Stimulated activated CD4-positive, alpha-beta T cell treated with anti-CD3 and anti-CD28 coated beads, Interleukin-1b, Interleukin-23, amount 100 ng/mL, for 48 hours (primary cell): ENCODE measurements at regions not wholly inside any gene's neighbourhood (a gene's known extent, or its start where the extent isn't known, plus 50 kb on each side); places are given as distances from the start of the nearest gene placed in this dataset.
"Not testable (repeated sequence)": the region's sequence is repeated elsewhere in the genome, so short reads cannot be mapped to it uniquely, and the experiment has no call there.

Experiments
- DNase-seq: peaks from one replicate; pipeline ENCODE4 v3.0.0-alpha.2; 2020

DNA sequence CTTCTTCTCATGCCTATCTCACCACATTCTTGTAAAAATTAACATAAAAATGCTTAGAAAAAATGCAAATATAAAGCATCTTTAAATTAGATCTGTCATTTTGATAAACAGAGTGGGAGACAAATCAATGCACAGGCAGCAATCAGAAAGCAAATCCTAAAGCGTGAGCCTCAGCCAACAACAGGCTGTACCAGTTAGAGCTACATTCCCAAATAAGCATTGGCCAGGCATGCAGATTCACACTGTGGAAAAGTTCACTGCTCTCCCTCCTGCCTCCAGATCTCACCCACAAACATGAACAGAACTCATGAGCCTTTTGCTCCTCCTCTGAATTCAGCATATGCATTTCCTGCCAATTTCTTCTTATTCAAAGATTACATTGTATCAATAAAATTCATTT, 115.2 kb upstream of the FAT3 start:
- DNase-seq: no peak

DNA sequence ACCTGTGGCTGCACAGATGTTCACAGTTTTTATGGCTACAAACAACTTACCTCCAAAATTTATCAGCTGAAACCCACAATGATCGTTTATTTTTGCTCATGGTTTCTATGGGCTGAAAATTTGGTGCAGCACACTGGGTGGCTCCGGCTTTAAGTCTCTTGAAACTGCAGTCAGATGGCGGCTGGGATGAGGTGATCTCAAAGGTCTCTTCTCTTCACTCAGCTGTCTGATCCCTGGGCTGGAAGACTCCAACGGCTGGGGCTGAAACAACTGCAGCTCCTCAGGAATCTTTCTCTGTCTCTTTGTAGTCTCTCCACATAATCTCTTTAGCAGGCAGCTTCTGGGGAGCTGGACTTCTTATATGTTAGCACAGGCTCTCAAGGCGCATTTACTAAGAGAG, 117.3 kb upstream of the FAT3 start:
- DNase-seq: no peak

DNA sequence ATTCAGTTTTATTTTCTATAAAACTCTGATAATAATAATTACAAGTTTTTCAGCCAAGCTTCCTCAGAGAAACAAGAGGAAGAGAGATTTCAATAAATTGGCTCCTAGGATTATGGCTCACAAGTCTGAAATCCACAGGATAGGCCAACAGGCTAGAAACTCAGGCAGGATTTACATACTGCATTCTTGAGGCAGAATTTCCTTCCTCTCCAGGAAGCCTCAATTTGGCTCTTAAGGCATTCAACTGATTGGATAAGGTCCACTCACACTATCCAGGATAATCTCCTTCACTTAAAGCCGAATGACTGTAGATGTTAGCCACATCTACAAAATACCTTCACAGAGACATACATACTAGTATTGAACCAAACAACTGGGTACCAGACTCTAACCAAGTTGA, 120.3 kb upstream of the FAT3 start:
- DNase-seq: no peak

GRCh38 chr11:92101920-92102319, 122.7 kb upstream of the FAT3 start:
- DNase-seq: no peak

DNA sequence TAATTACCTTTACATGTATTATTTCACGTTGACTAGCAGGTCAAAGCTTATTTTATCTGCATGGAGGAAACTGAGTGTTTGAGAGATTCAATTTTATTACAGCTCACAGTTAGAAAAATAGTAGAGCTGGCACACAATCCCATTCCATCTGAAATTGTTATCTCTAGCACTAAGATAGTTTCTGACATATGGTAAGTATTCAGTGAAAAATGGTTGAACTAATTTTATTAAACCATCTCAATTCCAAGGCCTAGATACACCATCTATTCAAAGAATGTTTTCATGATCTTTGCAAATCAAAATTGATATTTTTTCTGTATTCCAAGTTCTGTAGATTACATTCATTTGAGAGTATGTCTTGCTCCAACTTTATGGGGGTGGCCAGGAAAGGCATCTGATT, 125.4 kb upstream of the FAT3 start:
- DNase-seq: no peak

DNA sequence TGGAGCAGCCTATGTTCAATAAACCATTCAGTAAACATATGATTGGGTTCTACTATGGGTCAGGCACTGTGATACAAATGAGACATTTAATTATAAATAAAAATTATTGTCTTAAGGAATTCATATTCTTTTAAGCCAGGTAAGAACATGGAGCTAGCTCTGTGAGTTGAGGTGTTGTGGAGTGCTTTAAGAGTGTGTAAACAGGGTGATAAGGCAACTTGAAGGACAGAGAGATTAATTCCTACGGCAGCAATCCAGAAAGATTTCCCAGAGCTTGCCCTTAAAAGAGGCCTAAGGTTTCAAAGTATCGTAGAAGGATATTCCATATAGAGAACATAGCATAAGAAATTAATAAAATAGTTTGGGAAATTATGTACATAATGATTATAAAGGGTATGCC, 126.4 kb upstream of the FAT3 start:
- no peak for DNase-seq

GRCh38 chr11:92087725-92088537, 136.7 kb upstream of the FAT3 start:
- DNase-seq: no peak

DNA sequence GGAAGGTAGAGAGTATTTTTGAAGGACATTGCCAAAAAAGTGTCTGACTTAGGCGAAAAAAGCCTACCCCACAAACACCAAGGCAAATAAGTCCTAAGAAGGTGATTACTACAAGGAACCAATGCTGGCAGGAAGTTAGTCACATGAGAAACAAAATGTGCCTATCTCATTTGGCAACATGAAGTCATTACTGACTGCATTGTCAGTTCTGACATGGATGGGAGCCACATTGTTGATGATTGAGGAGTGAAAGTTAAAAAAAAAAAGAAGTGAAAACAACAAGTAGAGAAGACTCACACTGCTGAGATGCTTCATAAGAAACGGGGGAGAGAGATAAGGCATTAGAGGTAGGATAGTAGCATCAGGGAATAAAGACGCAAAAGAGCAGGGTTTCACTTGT, 141.5 kb upstream of the FAT3 start:
- no peak for DNase-seq

GRCh38 chr11:92082652-92083051, 142.0 kb upstream of the FAT3 start:
- DNase-seq: no peak

DNA sequence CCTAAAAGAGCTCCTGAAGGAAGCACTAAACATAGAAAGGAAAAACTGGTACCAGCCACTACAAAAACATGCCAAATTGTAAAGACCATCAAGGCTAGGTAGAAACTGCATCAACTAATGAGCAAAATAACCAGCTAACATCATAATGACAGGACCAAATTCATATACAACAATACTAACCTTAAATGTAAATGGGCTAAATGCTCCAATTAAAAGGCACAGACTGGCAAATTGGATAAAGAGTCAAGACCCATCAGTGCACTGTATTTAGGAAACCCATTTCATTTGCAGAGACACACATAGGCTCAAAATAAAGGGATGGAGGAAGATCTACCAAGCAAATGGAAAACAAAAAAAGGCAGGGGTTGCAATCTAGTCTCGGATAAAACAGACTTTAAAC, 150.1 kb upstream of the FAT3 start:
- DNase-seq: not testable (repeated sequence)

- no peak for DNase-seq
These were observed 153.0 kb upstream of the FAT3 start for GRCh38 chr11:92071660-92072059.

GRCh38 chr11:92070026-92070889, 154.4 kb upstream of the FAT3 start:
- DNase-seq: no peak

- DNase-seq: no peak
These were observed 157.6 kb upstream of the FAT3 start for GRCh38 chr11:92067016-92067415.

DNA sequence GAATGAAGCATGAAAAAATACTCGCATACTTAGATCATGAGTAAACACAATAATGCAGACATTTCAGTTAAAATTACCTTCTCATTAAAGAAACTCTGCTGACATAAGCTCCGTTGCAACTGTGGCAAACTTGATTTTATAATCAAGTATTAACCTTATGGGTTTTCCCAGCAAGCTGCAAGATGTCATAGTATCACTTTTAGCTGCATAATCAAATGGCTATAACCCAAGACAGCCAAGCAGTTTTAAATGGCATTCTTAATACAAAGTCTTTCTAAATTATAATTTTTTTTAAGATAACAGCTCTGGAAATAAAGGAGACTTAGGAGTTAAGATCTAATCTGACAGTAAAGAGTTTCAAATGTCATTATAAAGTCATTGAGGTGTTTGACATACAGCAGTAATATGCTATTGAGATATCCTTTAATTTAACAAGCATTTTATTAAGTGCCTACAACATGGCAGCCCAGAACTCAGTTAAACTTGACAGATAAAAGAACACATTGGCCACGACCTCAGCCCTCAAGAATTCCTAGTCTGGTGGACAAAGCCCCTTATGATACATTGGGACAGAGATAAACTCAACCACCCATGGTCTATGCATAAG, 163.1 kb upstream of the FAT3 start:
- no peak for DNase-seq

DNA sequence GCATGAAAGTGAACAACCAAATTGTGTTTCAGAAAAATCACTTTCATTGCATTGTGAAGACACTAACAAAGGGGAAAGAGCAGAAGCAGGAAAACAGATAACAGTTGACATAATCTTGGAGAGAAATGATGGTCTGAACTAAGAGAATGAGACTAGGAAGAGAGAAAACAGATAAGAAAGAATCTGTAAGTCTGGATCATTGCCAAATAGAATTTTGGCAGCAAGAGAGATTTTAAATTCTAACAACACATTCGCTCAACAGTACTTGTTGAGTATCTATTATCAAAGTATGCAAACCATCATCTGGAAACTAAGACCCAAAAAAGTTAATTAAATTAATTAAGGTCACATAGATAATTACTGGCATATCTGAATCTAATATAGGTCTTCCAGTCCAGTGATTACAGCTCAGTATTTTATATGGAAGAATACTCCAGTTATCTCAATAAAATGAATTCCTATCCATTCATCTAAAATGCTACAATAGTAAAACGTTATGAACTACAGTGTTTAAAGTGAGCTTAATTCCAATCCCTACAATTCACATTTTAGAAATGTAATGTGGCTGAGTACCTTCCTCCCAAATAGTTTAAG, 166.7 kb upstream of the FAT3 start:
- no peak for DNase-seq

DNA sequence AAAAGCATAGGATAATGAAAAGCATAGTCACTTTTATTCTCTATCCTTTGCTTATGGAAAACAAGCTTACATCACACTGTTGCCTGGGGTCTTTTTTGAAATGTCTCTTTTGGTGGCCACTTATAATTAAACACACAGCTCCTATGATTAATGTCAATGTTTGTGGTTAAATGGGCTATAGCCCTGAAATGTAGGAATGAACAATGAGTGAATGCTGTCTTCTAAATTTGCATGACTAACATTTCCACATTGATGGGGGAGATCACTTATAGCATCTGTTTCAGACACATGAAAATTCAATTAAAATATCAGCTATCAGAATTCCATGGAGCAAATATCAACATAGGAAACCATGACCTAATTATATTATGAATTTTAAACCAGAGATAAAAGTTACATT, 171.4 kb upstream of the FAT3 start:
- no peak for DNase-seq

DNA sequence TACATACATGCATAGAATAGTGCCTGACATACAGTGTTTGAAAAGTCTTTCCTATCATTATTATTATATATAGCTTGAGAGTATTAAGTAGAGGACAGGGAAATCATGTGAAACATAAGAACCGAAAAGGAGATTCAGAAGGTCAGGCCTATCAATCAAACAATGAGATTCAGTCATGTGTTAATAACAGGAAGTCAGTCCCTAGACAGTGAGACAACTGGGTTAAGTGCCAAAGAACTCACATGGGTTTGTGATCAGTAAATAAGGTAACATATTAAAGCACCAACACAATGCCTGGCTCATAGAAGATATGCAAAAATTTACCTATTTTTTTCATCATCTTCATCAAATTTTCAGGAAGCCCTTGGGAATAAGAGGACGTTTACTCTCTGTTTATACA, 174.3 kb upstream of the FAT3 start:
- no peak for DNase-seq

DNA sequence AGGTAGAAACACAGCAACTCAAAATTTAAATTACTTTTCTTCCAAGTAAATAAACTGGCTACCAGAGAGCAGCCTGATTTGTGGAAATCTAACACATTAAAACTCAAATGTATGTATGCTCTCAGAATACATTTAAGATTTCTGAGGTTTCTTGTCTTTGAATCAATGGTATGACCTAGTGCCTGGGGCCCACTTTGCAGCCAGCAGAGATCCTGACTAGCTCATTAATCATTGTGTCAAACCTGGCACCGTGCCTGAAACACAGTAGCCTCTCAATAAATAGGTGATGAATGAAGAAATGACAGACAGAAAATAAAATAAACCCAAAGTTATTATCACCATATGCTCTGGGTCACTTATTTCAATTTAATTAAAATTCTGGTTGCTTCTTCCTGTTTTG, 176.2 kb upstream of the FAT3 start:
- no peak for DNase-seq

DNA sequence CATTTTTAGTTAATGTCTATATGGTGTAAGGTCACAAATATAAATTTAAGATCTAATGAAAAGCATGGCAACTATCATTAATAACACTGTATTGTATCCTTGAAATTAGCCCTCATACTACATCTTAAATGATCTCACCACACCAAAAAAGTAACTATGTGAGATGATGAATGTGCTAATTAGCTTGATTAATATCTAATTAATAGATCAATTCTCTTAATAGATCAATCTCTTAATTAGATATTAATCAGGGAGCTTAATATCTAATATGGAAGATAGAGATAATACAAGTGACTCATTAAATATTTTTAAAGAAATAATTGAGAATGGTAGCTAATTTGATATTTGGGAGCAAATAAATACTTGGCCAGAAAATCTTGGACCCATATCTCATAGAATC, 178.5 kb upstream of the FAT3 start:
- DNase-seq: no peak

DNA sequence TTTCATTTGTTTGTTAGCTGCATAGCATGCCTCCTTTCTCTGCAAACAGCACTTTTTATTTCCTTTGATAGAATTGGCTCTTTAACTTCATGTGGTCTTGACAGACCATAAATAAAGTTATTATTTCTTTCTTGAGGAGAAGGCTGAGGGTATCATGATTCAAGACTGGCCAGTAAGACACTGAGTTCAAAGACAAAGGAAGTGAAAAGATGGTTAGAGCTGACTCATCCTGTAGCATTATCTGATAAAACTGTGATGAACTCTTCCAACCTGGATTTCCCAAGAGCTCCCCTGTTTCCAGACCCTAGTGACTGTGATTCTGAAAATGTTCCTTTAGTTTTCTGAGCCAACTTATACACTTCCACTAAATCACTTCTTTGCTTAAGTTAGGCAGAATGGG, 179.3 kb upstream of the FAT3 start:
- no peak for DNase-seq

GRCh38 chr11:92035488-92035887, 189.1 kb upstream of the FAT3 start:
- DNase-seq: no peak

GRCh38 chr11:92027136-92027535, 197.5 kb upstream of the FAT3 start:
- not testable (repeated sequence) for DNase-seq

DNA sequence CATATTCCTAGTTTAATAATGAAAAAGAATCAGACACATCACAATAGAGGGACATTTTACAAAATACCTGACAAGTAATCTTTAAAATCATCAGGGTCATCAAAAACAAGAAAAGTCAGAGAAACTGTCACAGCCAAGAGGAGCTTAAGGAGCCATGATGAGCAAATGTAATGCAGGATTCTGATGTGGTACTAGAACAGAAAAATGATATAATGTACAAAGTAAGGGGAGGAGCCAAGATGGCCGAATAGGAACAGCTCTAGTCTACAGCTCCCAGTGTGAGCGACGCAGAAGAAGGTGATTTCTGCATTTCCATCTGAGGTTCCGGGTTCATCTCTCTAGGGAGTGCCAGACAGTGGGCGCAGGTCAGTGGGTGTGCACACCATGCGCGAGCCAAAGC, 198.0 kb upstream of the FAT3 start:
- DNase-seq: no peak

DNA sequence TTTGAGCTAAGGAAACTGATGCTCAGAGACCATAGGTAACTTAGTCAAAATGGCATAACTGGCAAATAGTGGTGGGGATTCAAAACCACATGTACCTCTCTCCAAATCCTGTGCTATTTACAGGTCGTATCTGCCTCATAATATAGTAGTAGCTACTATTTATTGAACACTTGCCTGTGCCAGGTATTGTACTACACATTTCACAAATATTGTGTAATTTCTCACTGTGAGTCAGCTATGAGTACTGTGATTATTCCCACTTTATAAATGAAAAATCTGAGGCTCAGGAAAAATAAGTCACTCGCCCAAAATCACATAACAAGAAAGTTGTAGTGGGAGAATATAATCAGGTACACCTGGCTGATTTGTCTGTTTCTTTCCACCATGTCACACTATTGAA, 199.8 kb upstream of the FAT3 start:
- no peak for DNase-seq
